ENCODE measurements at regions not wholly inside any gene's neighbourhood (a gene's known extent, or its start where the extent isn't known, plus 50 kb on each side); places are given as distances from the start of the nearest gene placed in this dataset.

DNA sequence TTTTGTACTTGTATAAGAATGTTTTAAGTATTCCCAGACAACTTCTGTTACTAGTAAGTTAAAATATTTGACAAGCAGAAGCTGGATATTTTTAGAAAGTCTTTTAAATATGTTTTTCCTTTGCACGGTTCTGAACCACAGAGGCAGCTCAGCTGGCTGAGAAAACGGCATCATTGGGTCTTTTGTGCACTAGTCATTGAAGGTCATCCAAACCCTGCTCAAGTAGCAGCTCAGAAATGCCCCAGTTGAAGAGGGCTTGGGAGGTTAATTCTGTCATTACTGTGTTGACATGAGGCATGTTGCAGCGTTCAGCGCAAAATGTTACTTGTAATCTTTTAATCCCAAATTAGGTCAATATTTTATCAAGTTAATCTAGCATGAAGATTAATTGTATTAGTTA lies 383.7 kb upstream of the FAM241A start:
- no peak for DNase-seq

DNA sequence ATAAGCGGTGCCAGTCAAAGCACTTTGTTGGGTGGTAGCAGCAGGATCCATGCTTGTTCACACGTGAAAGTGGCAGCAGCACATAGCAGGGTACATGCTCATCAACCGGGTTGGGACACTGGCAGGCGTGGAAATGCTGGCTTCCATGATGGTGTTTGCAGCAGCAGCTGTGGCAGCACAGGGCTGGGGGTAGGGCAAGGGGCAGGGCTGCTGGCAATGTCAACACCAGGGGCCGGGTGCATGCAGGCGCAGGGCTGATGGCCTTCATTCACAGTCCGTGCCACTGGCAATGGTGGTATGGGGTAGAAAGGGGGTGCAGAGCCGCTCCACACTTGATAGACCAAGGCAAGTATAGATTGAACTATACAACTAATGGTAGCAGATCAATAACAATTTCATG lies 374.7 kb upstream of the FAM241A start:
- DNase-seq, result no peak

GRCh38 chr4:111773858-111774257 lies 371.4 kb upstream of the FAM241A start:
- no peak for DNase-seq

DNA sequence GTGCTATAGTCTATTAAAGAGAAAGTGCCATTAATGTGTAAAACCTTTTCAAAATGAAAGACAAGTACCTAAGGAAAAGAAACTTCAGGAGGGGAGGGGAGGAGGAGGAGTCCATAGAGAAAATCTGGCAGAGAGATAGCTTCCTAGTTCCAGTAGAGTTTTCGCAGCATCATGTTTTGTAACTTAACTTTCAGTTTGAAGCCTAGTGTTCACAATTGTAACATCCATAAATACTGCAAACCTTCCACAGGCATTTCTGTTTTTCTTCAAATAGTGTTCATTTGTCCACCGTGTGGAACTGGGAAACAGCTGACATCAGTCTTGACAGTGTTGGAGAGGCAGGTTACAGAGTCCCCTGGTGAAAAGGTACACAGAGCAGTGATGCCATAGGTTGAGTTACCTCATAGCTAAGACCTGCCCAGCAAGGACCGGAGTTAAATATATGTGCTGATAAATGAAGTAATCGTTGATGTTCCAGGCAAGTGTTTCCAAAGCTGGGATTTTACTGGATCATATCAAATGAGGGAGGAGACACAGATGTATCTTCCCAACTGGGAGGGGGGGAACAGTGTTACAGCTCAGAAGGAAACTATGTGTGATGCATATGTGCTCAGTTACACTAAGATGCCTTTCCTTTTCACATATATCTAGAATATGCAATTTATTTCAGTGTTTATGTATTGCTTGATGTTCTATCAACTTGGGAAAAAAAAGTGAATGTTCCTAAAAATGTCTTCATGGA lies 369.5 kb upstream of the FAM241A start:
- no peak for DNase-seq

DNA sequence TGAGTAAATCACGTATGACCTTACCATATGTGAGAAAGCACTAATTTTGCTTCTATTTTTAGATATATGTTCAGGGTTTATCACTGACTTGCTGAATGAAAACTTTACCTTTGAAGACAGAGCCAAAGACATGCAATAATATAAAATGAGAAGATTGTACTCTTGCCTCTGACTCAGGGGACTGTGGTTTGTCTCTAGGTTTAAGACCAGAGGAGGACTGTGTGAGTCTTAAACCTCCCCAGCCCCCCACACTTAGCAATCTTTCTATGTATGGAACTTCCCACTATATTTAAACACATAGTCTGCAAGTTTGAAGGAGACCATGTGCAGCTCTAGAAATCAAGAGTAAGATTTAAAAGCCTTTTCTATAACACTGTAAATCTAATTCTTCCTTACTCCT lies 368.7 kb upstream of the FAM241A start:
- DNase-seq, result no peak

DNA sequence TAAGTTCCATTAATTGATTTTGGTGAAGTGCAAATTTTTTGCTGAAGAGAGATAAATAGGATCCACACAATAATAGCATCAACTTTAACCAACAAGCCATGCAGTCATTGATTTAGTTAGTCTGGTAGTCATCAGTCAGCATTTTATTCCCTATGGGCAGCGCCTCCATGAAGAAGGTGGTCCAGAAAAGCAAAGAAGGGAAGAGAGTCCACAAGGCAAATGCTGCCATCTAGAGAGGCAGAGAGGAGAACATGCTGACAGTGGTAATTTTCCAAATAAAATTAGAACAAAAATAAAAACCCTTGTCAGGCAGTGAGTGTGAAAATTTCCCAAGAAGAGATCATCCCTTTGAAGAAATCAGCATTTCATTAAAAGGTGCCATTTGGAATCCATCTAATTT lies 366.7 kb upstream of the FAM241A start:
- no peak for DNase-seq

GRCh38 chr4:111780965-111781364 lies 364.3 kb upstream of the FAM241A start:
- no peak for DNase-seq

GRCh38 chr4:111781611-111782010 lies 363.6 kb upstream of the FAM241A start:
- DNase-seq, result no peak

GRCh38 chr4:111788099-111788498 lies 357.2 kb upstream of the FAM241A start:
- no peak for DNase-seq

DNA sequence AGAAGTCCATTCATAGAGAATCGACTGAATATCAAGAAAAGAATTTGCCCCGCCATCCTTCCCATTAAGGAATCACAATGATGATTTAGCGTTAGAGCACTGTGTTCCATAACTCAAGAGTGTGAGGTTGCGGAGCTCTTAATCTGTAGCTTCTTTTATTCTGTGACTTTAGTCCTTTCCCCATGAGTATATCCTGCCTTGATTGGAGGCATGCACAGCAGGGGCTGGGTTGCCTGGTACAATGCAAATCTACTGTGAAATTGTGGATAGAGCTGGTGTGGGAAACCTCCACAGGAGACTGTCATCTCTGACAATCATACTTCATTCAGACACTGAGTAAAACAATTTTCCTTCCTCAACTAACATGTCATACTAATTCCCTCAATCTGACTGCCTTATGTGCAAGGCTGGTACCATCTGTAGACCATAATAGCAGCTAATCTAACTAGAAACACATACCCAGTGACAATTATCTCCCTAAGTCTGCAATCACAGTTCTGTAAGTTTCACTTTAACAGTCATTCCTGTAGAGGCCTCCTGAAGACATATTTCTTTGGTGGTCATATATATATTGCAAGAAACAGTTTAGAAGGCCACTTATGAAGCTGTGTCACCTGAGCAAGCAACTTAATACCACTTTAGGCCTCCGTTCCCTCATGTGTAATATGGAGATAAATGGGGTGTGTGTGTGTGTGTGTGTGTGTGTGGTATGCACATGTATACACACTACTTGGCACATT lies 355.2 kb upstream of the FAM241A start:
- DNase-seq, result no peak

DNA sequence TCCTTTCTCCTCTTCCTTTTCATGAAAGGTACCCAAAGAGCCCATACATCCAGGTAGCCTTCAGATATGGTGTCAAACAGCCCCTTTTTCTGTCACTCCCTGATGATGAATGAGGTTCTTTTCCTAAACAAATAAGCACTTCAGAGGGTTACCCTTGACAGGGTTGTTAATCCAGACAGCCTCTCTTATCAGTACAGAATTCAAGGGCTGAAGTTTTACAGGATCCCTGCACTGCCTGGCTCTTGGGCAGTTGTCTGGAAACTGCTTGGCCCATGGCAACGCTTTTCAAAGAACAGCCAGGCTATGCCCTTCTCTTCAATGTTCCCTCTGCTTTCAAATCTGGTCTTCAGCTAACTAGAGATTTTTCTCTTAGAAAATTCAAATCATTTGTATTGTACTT lies 352.6 kb upstream of the FAM241A start:
- DNase-seq, result no peak

GRCh38 chr4:111793433-111794091 lies 351.7 kb upstream of the FAM241A start:
- no peak for DNase-seq

- DNase-seq, result no peak
Measured at GRCh38 chr4:111797455-111798163, 347.6 kb upstream of the FAM241A start.

- DNase-seq, result no peak
Measured at GRCh38 chr4:111798840-111799239, 346.4 kb upstream of the FAM241A start.

DNA sequence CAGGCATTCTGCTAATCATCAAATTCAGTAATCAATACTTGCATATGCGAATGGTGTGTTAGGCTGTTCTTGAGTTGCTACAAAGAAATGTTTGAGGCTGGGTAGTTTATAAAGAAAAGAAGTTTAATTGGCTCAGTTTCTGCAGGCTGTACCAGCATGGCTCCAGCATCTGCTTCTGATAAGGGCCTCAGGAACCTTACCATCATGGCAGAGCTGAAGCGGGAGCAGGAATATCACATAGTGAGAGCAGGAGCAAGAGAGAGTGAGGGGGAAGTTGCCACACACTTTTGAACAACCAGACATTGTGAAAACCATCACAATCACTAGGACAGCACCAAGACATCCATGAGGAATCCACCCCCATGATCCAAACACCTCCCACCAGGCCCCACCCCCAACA lies 344.7 kb upstream of the FAM241A start:
- no peak for DNase-seq

DNA sequence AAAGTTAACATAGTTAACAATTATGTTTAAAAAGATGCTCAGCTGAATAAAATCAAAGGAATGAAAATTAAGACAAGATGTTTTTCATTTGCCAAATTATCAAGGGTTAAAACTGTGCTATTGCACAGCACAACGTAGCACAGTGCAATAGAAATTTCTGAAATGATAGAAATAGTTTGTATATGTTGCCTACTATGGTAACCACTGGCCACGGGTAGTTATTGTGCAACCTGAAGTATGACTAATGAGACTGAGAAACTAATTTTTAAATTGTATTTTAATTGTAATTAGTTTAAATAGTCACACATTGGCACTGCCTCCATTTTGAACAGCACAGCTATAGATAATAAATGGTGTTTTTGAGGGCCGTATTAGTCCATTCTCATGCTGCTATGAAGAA lies 343.1 kb upstream of the FAM241A start:
- DNase-seq, result no peak

DNA sequence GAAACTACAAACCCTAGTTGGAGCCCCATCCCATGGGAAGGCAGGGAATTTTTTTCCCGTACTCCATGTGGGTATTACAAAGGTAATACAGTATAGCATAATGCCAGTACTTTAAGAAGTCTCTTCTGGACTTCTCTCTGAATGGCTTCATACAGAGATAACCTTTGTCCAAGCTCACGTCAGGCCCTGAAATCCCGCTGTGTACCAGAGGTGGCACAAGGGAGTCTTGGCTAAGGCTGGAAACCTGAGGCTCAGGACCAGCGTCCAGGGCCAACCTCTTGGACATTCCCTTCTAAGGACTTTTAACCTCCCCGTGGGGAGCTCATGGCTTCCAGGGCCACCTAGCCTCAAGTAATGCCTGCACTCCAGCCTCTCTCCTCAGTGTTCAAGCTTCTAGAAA lies 338.9 kb upstream of the FAM241A start:
- DNase-seq, result no peak

- no peak for DNase-seq
Measured at GRCh38 chr4:111807576-111807975, 337.7 kb upstream of the FAM241A start.

DNA sequence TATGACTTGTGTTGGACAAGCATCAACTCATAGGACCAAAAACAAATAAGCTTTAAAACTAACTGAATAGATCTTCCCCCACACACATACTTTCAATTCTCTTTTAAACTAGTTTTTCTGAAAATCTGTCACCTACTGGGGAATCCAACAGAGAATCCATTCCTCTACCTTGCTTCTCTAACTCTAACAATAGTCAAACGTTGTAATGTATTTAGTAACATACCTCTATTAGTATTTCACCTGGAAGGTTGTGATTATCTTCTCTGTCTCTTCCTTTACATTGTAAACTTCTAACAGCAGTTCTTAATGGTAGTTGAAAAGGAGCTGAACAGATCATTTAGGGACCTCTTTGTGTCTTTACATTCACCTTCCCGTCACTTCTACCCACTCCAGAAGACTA lies 337.1 kb upstream of the FAM241A start:
- DNase-seq, result no peak

DNA sequence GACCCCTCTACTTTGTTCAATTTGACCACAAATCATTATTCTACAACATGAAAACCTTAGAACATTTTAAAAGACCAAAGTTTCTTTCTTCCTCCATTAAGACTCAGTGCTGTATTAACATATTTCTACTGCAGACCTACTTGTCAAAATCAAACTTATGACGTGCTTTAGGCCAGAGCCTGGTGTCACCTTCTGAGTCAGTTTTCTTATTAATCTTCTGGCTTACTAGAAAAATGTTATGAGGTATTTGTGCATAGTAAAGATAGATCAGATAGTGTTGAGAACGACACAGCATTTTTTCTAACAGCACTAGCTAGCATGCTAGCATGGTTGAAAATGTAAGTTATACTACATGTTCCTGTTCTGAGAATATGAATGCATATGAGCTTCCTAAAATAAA lies 333.6 kb upstream of the FAM241A start:
- DNase-seq, result no peak

- no peak for DNase-seq
Measured at GRCh38 chr4:111812114-111812513, 333.1 kb upstream of the FAM241A start.

- no peak for DNase-seq
Measured at GRCh38 chr4:111812760-111813159, 332.5 kb upstream of the FAM241A start.

- no peak for DNase-seq
Measured at GRCh38 chr4:111813555-111814140, 331.6 kb upstream of the FAM241A start.

Measured in hippocampal formation (tissue), 2 donors.